GM12891 (cell line): ENCODE measurements at regions not wholly inside any gene's neighbourhood (a gene's known extent, or its start where the extent isn't known, plus 50 kb on each side); places are given as distances from the start of the nearest gene placed in this dataset.
"Not testable (repeated sequence)": the region's sequence is repeated elsewhere in the genome, so short reads cannot be mapped to it uniquely, and the experiment has no call there.

Experiments used
- DNase-seq: peaks from one replicate; pipeline ENCODE4 v3.0.0; 2011; ENCODE audit warnings: low spot score; ENCODE audit not compliant: insufficient read length
- FAIRE-seq: peaks from 2 replicates; lab custom pipeline; 2011; peaks lifted over from hg19 to GRCh38; lab: Jason Lieb, UNC
- PAX5 ChIP-seq: IDR thresholded peaks from 2 replicates; pipeline ENCODE4 v1.6.1; 2011; ENCODE audit warnings: low read length, moderate library complexity, mild to moderate bottlenecking; ENCODE audit not compliant: insufficient read depth, severe bottlenecking
- POLR2A ChIP-seq: IDR thresholded peaks from 2 replicates; pipeline ENCODE4 v1.6.1; 2011; ENCODE audit warnings: low read depth, low read length, control low read depth
- POLR2AphosphoS5 ChIP-seq: IDR thresholded peaks from 2 replicates; pipeline ENCODE4 v1.6.1; 2011; ENCODE audit warnings: low read depth, low read length, control low read depth
- POU2F2 ChIP-seq: IDR thresholded peaks from 2 replicates; pipeline ENCODE4 v1.6.1; 2011; ENCODE audit warnings: low read depth, mild to moderate bottlenecking, control low read depth, low read length, moderate library complexity
- SPI1 ChIP-seq: IDR thresholded peaks from 2 replicates; pipeline ENCODE4 v1.6.1; 2011; ENCODE audit warnings: low read depth, low read length, control low read depth
- TAF1 ChIP-seq: IDR thresholded peaks from 2 replicates; pipeline ENCODE4 v1.6.1; 2011; ENCODE audit warnings: low read depth, low read length, control low read depth

GRCh38 chr3:21259896-21260295, 491.1 kb downstream of the ZNF385D start:
- FAIRE-seq = no peak
- TF ChIP-seq TAF1 = no peak
- TF ChIP-seq POLR2A = no peak
- TF ChIP-seq POU2F2 = no peak
- no peak for TF ChIP-seq PAX5
- DNase-seq = no peak

GRCh38 chr3:21256932-21257331, 494.1 kb downstream of the ZNF385D start:
- DNase-seq (no peak), FAIRE-seq (no peak)
- TF ChIP-seq POU2F2 (no peak), SPI1 (no peak), TAF1 (no peak)

- no peak for FAIRE-seq
- TF ChIP-seq TAF1 (no peak), POU2F2 (no peak), PAX5 (no peak), POLR2AphosphoS5 (no peak), POLR2A (no peak), SPI1 (no peak)
- no peak for DNase-seq
Observed at GRCh38 chr3:21238661-21239060, 512.3 kb downstream of the ZNF385D start.

- FAIRE-seq = no peak
- TF ChIP-seq POU2F2 (no peak), TAF1 (no peak), SPI1 (no peak), POLR2A (no peak), POLR2AphosphoS5 (no peak), PAX5 (no peak)
Observed at GRCh38 chr3:21237638-21238037, 513.4 kb downstream of the ZNF385D start.

GRCh38 chr3:21235491-21235890, 515.5 kb downstream of the ZNF385D start:
- FAIRE-seq = no peak
- TF ChIP-seq PAX5 (no peak), SPI1 (no peak), TAF1 (no peak), POLR2AphosphoS5 (no peak), POLR2A (no peak), POU2F2 (no peak)
- DNase-seq = no peak

More at GRCh38 chr3:21237638-21238037, 513.4 kb downstream of the ZNF385D start:
- no peak for DNase-seq

- TF ChIP-seq PAX5 = no peak
- TF ChIP-seq POU2F2 = no peak
- TF ChIP-seq TAF1 = no peak
- DNase-seq (no peak), FAIRE-seq (no peak)
Observed at GRCh38 chr3:21234933-21235332, 516.1 kb downstream of the ZNF385D start.

- no peak for TF ChIP-seq POU2F2
- TF ChIP-seq POLR2AphosphoS5 = no peak
- TF ChIP-seq PAX5 = no peak
- FAIRE-seq = no peak
- no peak for DNase-seq
Observed at GRCh38 chr3:21229426-21230135, 521.4 kb downstream of the ZNF385D start.

GRCh38 chr3:21226086-21226485, 524.9 kb downstream of the ZNF385D start:
- FAIRE-seq = no peak
- no peak for DNase-seq
- no peak for TF ChIP-seq POLR2A

GRCh38 chr3:21220944-21221343, 530.1 kb downstream of the ZNF385D start:
- no peak for TF ChIP-seq PAX5
- TF ChIP-seq TAF1 = no peak
- no peak for TF ChIP-seq POLR2AphosphoS5
- TF ChIP-seq POLR2A = no peak
- no peak for TF ChIP-seq POU2F2
- TF ChIP-seq SPI1 = no peak
- DNase-seq (no peak), FAIRE-seq (no peak)

GRCh38 chr3:21216598-21216997, 534.4 kb downstream of the ZNF385D start:
- FAIRE-seq (no peak), DNase-seq (no peak)
- TF ChIP-seq PAX5 = no peak
- TF ChIP-seq POLR2AphosphoS5 = no peak
- no peak for TF ChIP-seq POLR2A
- TF ChIP-seq SPI1 = no peak
- TF ChIP-seq TAF1 = no peak
- no peak for TF ChIP-seq POU2F2

- not testable (repeated sequence) for FAIRE-seq, DNase-seq
Observed at GRCh38 chr3:21204122-21204521, 546.9 kb downstream of the ZNF385D start.
